ENCODE measurements at regions not wholly inside any gene's neighbourhood (a gene's known extent, or its start where the extent isn't known, plus 50 kb on each side); places are given as distances from the start of the nearest gene placed in this dataset.

- intact Hi-C loops (cut with DNase I), result no loop called here
- no peak for DNase-seq
Observed at GRCh38 chr12:58067610-58068387, 126.4 kb downstream of the ATP23 start.

- intact Hi-C loops (cut with DNase I), result no loop called here
- DNase-seq, result no peak
Observed at GRCh38 chr12:58068706-58069105, 127.3 kb downstream of the ATP23 start.

- no peak for DNase-seq
Observed at GRCh38 chr12:58069268-58069963, 128.0 kb downstream of the ATP23 start.

GRCh38 chr12:58071994-58072393, 130.6 kb downstream of the ATP23 start:
- intact Hi-C loops (cut with DNase I), result no loop called here
- no peak for DNase-seq

More at GRCh38 chr12:58069268-58069963, 128.0 kb downstream of the ATP23 start:
- intact Hi-C loops (cut with DNase I), result no loop called here

- intact Hi-C loops (cut with DNase I), result no loop called here
Observed at GRCh38 chr12:58074259-58074658, 132.9 kb downstream of the ATP23 start.

GRCh38 chr12:58079806-58080205, 138.4 kb downstream of the ATP23 start:
- intact Hi-C loops (cut with DNase I), result no loop called here
- no peak for DNase-seq

More at GRCh38 chr12:58074259-58074658, 132.9 kb downstream of the ATP23 start:
- DNase-seq, result no peak

GRCh38 chr12:58081488-58081887, 140.1 kb downstream of the ATP23 start:
- DNase-seq, result no peak

GRCh38 chr12:58082996-58083395, 141.6 kb downstream of the ATP23 start:
- intact Hi-C loops (cut with DNase I), result no loop called here
- DNase-seq, result no peak

More at GRCh38 chr12:58081488-58081887, 140.1 kb downstream of the ATP23 start:
- intact Hi-C loops (cut with DNase I), result no loop called here

GRCh38 chr12:58086006-58086405, 144.6 kb downstream of the ATP23 start:
- intact Hi-C loops (cut with DNase I), result no loop called here
- no peak for DNase-seq

GRCh38 chr12:58086930-58087329, 145.6 kb downstream of the ATP23 start:
- intact Hi-C loops (cut with DNase I), result no loop called here
- no peak for DNase-seq

GRCh38 chr12:58087423-58088127, 146.2 kb downstream of the ATP23 start:
- DNase-seq, result no peak
- intact Hi-C loops (cut with DNase I), result no loop called here

- no peak for DNase-seq
- intact Hi-C loops (cut with DNase I), result no loop called here
Observed at GRCh38 chr12:58089588-58089987, 148.2 kb downstream of the ATP23 start.

GRCh38 chr12:58090685-58091084, 149.3 kb downstream of the ATP23 start:
- intact Hi-C loops (cut with DNase I), result no loop called here
- no peak for DNase-seq

GRCh38 chr12:58095002-58095401, 153.6 kb downstream of the ATP23 start:
- no peak for DNase-seq
- intact Hi-C loops (cut with DNase I), result no loop called here

- no peak for DNase-seq
- intact Hi-C loops (cut with DNase I), result no loop called here
Observed at GRCh38 chr12:58097741-58098140, 156.4 kb downstream of the ATP23 start.

GRCh38 chr12:58099476-58099875, 158.1 kb downstream of the ATP23 start:
- DNase-seq, result no peak
- intact Hi-C loops (cut with DNase I), result no loop called here

- intact Hi-C loops (cut with DNase I), result no loop called here
- DNase-seq, result no peak
Observed at GRCh38 chr12:58104351-58104755, 163.0 kb downstream of the ATP23 start.

- DNase-seq, result no peak
- intact Hi-C loops (cut with DNase I), result no loop called here
Observed at GRCh38 chr12:58105225-58106119, 164.1 kb downstream of the ATP23 start.

- DNase-seq, result no peak
- intact Hi-C loops (cut with DNase I), result no loop called here
Observed at GRCh38 chr12:58106195-58106594, 164.8 kb downstream of the ATP23 start.

GRCh38 chr12:58117201-58117600, 175.8 kb downstream of the ATP23 start:
- intact Hi-C loops (cut with DNase I), result no loop called here
- DNase-seq, result no peak

Data from posterior cingulate gyrus (tissue), 11 donors.